B cell (primary cell): ENCODE measurements at regions not wholly inside any gene's neighbourhood (a gene's known extent, or its start where the extent isn't known, plus 50 kb on each side); places are given as distances from the start of the nearest gene placed in this dataset.

Source experiments
- EZH2 ChIP-seq: IDR thresholded peaks from 2 replicates; pipeline ENCODE4 v1.6.1; 2012; ENCODE audit warnings: borderline replicate concordance, low read depth, mild to moderate bottlenecking, moderate library complexity, low read length; ENCODE audit not compliant: insufficient read depth, poor library complexity, severe bottlenecking
- TF ChIP-seq, protein P1 (sequence below): fragments of 200-600 bp; IDR thresholded peaks from one replicate; pipeline ENCODE4 v1.8.0; 2022; ENCODE audit warnings: antibody characterized with exemption, mild to moderate bottlenecking

DNA sequence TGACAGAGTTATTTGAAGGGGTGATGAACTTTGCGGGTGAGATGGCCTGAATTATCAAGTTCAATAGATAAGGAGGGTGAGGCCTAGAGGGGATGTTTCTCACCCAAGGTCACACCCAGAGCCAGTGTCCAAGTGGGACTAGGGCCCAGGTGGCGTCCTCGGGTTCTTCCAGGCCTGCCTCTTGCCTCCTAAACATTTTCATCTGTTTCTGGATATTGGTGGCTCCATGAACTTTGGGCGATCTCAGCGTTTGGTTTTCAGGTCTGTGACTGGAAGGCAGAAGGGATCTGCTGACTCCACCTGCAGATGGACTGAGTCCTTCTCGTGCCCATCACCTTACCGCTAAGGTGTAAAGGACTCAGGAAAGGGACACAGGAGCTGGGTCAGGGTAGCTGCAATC, 137.3 kb downstream of the DDX1 start:
- TF ChIP-seq, protein P1, sequence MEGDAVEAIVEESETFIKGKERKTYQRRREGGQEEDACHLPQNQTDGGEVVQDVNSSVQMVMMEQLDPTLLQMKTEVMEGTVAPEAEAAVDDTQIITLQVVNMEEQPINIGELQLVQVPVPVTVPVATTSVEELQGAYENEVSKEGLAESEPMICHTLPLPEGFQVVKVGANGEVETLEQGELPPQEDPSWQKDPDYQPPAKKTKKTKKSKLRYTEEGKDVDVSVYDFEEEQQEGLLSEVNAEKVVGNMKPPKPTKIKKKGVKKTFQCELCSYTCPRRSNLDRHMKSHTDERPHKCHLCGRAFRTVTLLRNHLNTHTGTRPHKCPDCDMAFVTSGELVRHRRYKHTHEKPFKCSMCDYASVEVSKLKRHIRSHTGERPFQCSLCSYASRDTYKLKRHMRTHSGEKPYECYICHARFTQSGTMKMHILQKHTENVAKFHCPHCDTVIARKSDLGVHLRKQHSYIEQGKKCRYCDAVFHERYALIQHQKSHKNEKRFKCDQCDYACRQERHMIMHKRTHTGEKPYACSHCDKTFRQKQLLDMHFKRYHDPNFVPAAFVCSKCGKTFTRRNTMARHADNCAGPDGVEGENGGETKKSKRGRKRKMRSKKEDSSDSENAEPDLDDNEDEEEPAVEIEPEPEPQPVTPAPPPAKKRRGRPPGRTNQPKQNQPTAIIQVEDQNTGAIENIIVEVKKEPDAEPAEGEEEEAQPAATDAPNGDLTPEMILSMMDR = no peak
- TF ChIP-seq EZH2 = no peak
